ENCODE measurements at regions not wholly inside any gene's neighbourhood (a gene's known extent, or its start where the extent isn't known, plus 50 kb on each side); places are given as distances from the start of the nearest gene placed in this dataset.

- Histone ChIP-seq H2BK120ac (ENCODE audit: low read depth, low read length) (no peak overlapping the region), H3K4me2 (ENCODE audit: low read depth, low read length) (no peak overlapping the region), H3K56ac (ENCODE audit: extremely low read depth, insufficient read depth, low read length) (no peak overlapping the region), H4K5ac (ENCODE audit: low read depth, low read length) (no peak overlapping the region), H3K4ac (ENCODE audit: low read depth, low read length) (no peak overlapping the region), H3K4me3 (ENCODE audit: insufficient read depth, low read depth, low read length) (no peak overlapping the region), H3K23ac (ENCODE audit: low read depth, low read length) (no peak overlapping the region), H3K79me1 (ENCODE audit: low read depth in 1 of 2, low read length in 2 of 2) (no peaks in the 10 kb centered on the region), H2AFZ (replicated peaks; ENCODE audit: low read length, poor library complexity) (no peak overlapping the region), H3K36me3 (ENCODE audit: control insufficient read depth, insufficient read depth, low read length) (no peaks in the 10 kb centered on the region), H2BK5ac (ENCODE audit: low read depth, low read length, poor library complexity, severe bottlenecking) (no peak overlapping the region), H2BK15ac (ENCODE audit: low read depth, low read length) (no peak overlapping the region), H2AK5ac (ENCODE audit: low read depth, low read length) (no peak overlapping the region), H3K4me1 (ENCODE audit: control insufficient read depth, insufficient read depth, low read length) (no peaks in the 10 kb centered on the region), H4K91ac (ENCODE audit: insufficient read depth, low read depth, low read length) (no peak overlapping the region), H3K27ac (ENCODE audit: insufficient read depth, low read length) (no peak overlapping the region), H3K18ac (ENCODE audit: low read depth, low read length) (no peak overlapping the region), H2AK9ac (replicated peaks; ENCODE audit: low read depth, low read length, poor library complexity) (no peak overlapping the region), H3K9ac (ENCODE audit: low read depth, low read length) (no peak overlapping the region), H4K8ac (ENCODE audit: low read depth in 2 of 2, low read length in 2 of 2) (no peak overlapping the region), H2BK20ac (ENCODE audit: low read depth, low read length) (no peak overlapping the region), H3K27me3 (ENCODE audit: control insufficient read depth, insufficient read depth, low read length) (no peaks in the 10 kb centered on the region), H3K9me3 (ENCODE audit: control insufficient read depth, insufficient read depth, low read length) (peaks cover 3% of the 10 kb centered on the region), H3K9me1 (ENCODE audit: insufficient read depth, low read length) (no peaks in the 10 kb centered on the region), H4K20me1 (ENCODE audit: insufficient read depth, low read length) (no peaks in the 10 kb centered on the region), H3K14ac (replicated peaks; ENCODE audit: low read depth, low read length) (no peak overlapping the region)
- POLR2A ChIA-PET (ENCODE audit: unreplicated experiment), result no interaction called here
- ATAC-seq (ENCODE audit: low read depth), result no peak
- no peak for DNase-seq
- no CpG with 5 or more reads among the region's 1 CpG for WGBS, 2 experiments (ENCODE audit: extremely low coverage in 2 of 2, insufficient read length in 1 of 2)
- CTCF ChIA-PET, result no interaction called here
- intact Hi-C loops (cut with micrococcal nuclease), result no loop called here
- BruUV-seq (replicated peaks), result no TSS peak
- dilution Hi-C loops (cut with HindIII; ENCODE audit: low sequenced_read_pairs, unreplicated experiment), result no loop called here
- in situ Hi-C loops (cut with MboI; ENCODE audit: low sequenced_read_pairs), result no loop called here
- no peak for TF ChIP-seq RAD21 (IDR thresholded peaks at IDR 0.05; ENCODE audit: low read length)
Observed at GRCh38 chr3:167109746-167110145, 270.4 kb downstream of the ZBBX start.

Measured in IMR-90 (cell line).